ENCODE measurements at regions not wholly inside any gene's neighbourhood (a gene's known extent, or its start where the extent isn't known, plus 50 kb on each side); places are given as distances from the start of the nearest gene placed in this dataset.

DNA sequence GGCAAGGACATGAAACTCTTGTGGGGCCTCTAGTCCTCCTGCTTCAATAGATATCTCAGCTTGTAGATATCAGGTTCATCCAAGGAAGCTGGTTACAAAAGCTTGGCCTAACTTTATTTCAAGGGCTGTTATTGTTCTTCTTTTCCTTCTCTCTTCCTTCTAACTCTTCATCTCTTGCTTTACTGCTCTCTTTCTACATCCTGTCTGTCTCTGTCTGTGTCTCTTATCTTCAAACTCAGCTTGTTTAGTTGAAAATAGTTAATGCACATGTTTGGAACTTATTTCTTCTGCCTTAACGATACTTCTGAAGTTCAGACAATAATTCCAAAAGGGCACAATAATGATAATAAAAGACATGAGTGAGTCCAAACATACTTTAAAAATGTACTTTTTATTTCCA, 393.9 kb downstream of the NXPH1 start:
- no peak for DNase-seq
- Histone ChIP-seq H3K36me3 (no peaks in the 10 kb centered on the region), H3K9me3 (replicated peaks) (no peaks in the 10 kb centered on the region), H3K27ac (replicated peaks) (no peak overlapping the region), H3K4me3 (no peak overlapping the region), H3K27me3 (ENCODE audit: low read depth) (no peaks in the 10 kb centered on the region), H3K4me1 (no peaks in the 10 kb centered on the region)
- TF ChIP-seq CTCF (IDR thresholded peaks at IDR 0.05; ENCODE audit: borderline replicate concordance): no peak
- intact Hi-C loops (cut with micrococcal nuclease): no loop called here

DNA sequence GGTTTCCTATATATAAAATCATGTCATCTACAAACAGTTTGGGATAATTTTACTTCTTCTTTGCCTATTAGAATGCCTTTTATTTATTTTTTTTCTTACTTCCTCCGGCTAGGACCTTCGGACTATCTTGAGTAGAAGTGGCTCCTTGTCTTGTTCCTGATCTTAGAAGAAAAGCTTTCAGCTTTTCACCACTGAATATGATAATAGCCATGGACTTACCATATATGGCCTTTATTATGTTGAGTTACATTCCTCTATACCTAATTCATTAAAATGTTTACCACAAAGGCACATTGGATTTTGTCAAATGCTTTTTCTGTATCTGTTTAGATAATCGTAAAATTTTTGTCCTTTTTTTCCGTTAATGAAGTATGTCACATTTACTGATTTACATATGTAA, 395.7 kb downstream of the NXPH1 start:
- DNase-seq: no peak
- H3K27ac ChIP-seq (replicated peaks): no peak overlapping the region
- H3K27me3 ChIP-seq (ENCODE audit: low read depth): no peaks in the 10 kb centered on the region
- no peaks in the 10 kb centered on the region for H3K4me1 ChIP-seq
- no peak for TF ChIP-seq CTCF (IDR thresholded peaks at IDR 0.05; ENCODE audit: borderline replicate concordance)
- no peaks in the 10 kb centered on the region for H3K9me3 ChIP-seq (replicated peaks)
- H3K4me3 ChIP-seq: no peak overlapping the region
- H3K36me3 ChIP-seq: no peaks in the 10 kb centered on the region
- intact Hi-C loops (cut with micrococcal nuclease): no loop called here

DNA sequence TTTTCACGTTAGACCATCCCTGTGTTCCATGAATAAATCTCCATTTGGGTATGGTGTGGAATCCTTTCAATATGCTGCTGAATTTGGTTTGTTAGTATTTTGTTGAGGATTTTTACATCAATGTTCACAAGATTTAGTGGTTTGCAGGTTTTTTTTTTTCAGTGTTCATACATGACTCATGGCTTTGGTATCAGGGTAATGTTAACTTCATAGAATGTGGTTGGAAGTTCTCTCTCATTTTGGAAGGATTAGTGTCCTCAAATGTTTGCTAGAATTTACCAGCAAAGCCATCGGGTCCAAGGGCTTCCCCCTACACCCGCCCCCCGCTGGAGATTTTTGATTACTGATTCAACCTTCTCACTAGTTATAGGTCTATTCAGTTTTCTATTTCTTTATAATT, 398.0 kb downstream of the NXPH1 start:
- TF ChIP-seq CTCF (IDR thresholded peaks at IDR 0.05; ENCODE audit: borderline replicate concordance): no peak
- Histone ChIP-seq H3K4me3 (no peak overlapping the region), H3K27ac (replicated peaks) (no peak overlapping the region), H3K9me3 (replicated peaks) (no peaks in the 10 kb centered on the region), H3K36me3 (no peaks in the 10 kb centered on the region), H3K4me1 (no peaks in the 10 kb centered on the region), H3K27me3 (ENCODE audit: low read depth) (no peaks in the 10 kb centered on the region)
- no peak for DNase-seq
- intact Hi-C loops (cut with micrococcal nuclease): no loop called here

DNA sequence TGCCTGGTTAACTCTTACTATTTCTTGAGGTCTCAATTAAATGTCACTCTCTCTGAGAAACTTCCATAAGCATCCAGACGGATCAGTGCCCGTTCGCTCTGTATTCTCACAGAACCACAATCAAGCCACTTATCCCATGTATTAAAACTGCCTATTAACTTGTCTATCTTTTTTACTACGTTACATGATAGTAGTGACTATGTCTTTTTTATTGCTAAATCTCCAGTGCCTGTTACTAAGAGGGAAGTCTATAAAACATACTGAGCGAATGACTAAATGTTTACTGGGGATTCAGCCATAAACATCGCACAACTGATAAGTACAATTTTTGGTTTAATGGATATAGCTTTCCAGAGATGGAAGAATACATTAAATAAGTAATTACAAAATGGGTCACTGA, 399.9 kb downstream of the NXPH1 start:
- no peaks in the 10 kb centered on the region for H3K9me3 ChIP-seq (replicated peaks)
- TF ChIP-seq CTCF (IDR thresholded peaks at IDR 0.05; ENCODE audit: borderline replicate concordance): no peak
- no peaks in the 10 kb centered on the region for H3K4me1 ChIP-seq
- intact Hi-C loops (cut with micrococcal nuclease): no loop called here
- no peak for DNase-seq
- no peak overlapping the region for H3K4me3 ChIP-seq
- no peaks in the 10 kb centered on the region for H3K36me3 ChIP-seq
- H3K27me3 ChIP-seq (ENCODE audit: low read depth): no peaks in the 10 kb centered on the region
- no peak overlapping the region for H3K27ac ChIP-seq (replicated peaks)

GRCh38 chr7:8841171-8841570, 407.8 kb downstream of the NXPH1 start:
- Histone ChIP-seq H3K4me3 (no peak overlapping the region), H3K9me3 (replicated peaks) (peaks cover 4% of the 10 kb centered on the region), H3K36me3 (no peaks in the 10 kb centered on the region), H3K4me1 (no peaks in the 10 kb centered on the region), H3K27me3 (ENCODE audit: low read depth) (no peaks in the 10 kb centered on the region), H3K27ac (replicated peaks) (no peak overlapping the region)
- intact Hi-C loops (cut with micrococcal nuclease): no loop called here
- no peak for TF ChIP-seq CTCF (IDR thresholded peaks at IDR 0.05; ENCODE audit: borderline replicate concordance)
- DNase-seq: no peak

DNA sequence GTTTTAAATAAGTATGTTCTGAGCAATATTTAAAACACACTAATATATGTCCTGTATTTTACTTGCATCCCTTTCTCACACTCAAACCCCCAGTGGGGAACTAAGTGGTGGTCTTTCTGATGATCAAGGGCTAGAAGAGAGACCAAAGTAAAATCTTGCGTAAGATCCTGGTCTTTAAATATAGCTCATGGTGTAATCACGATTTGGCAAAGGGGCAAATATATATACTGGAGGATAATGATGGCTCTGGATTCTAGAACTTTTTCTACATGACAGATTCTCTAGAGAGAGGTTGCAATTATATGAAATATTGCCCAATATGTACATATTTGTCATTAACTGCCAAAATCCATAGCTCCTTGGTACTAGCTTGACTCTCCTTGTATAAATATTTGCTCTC, 438.3 kb downstream of the NXPH1 start:
- TF ChIP-seq CTCF (IDR thresholded peaks at IDR 0.05; ENCODE audit: borderline replicate concordance): no peak
- intact Hi-C loops (cut with micrococcal nuclease): no loop called here
- Histone ChIP-seq H3K4me3 (no peak overlapping the region), H3K36me3 (no peaks in the 10 kb centered on the region), H3K27ac (replicated peaks) (no peak overlapping the region), H3K27me3 (ENCODE audit: low read depth) (no peaks in the 10 kb centered on the region), H3K9me3 (replicated peaks) (peaks cover 16% of the 10 kb centered on the region), H3K4me1 (no peaks in the 10 kb centered on the region)
- DNase-seq: no peak

All from left ventricle myocardium inferior (tissue), 1 donor.